GM12878 (cell line): ENCODE measurements at regions not wholly inside any gene's neighbourhood (a gene's known extent, or its start where the extent isn't known, plus 50 kb on each side); places are given as distances from the start of the nearest gene placed in this dataset.

ENCODE experiments used
- ATAC-seq: fragments of 200-7000 bp; cut with Tn5 transposase; 3 replicates; pipeline ENCODE4 v1.9.1; 2020; ENCODE audit warnings: mild to moderate bottlenecking, moderate library complexity
- BruUV-seq: library from RNA; stranded (reverse); fragments of 400-500 nt; replicated peaks from 2 replicates; lab custom pipeline; 2021; lab: Mats Ljungman, UMichigan
- CTCF ChIA-PET: fragments of 300-600 bp; sonication (Branson Sonifier 250); formaldehyde crosslinking; extraction: SDS; loops from one replicate; lab custom pipeline; 2021; ENCODE audit warnings: inconsistent platforms; lab: Yijun Ruan, JAX
- POLR2A ChIA-PET: fragments of 350-600 bp; formaldehyde crosslinking; extraction: SDS; loops from one replicate; lab custom pipeline; 2021; ENCODE audit warnings: inconsistent platforms; lab: Charles Lee
- RAD21 ChIA-PET: fragments of 300-600 bp; sonication (Branson Sonifier 250); formaldehyde crosslinking; loops from one replicate; lab custom pipeline; 2023; ENCODE audit warnings: antibody characterized with exemption; ENCODE audit not compliant: unreplicated experiment; lab: Charles Lee
- SMC1A ChIA-PET: fragments of 300-600 bp; sonication (Branson Sonifier 250); formaldehyde crosslinking; loops from one replicate; lab custom pipeline; 2023; ENCODE audit not compliant: unreplicated experiment, uncharacterized antibody; lab: Charles Lee
- DNase-seq: peaks from one replicate; pipeline ENCODE4 v3.0.0-alpha.2; 2011; ENCODE audit warnings: low read depth, low spot score
- FAIRE-seq: peaks from 3 replicates; lab custom pipeline; 2011; peaks lifted over from hg19 to GRCh38; lab: Jason Lieb, UNC
- H2AFZ ChIP-seq: 2 replicates; pipeline ENCODE4 v1.6.0; 2011; ENCODE audit warnings: low read depth, low read length, control low read depth; ENCODE audit not compliant: control insufficient read depth
- H3K27ac ChIP-seq: 2 replicates; pipeline ENCODE4 v1.5.1; 2011; ENCODE audit warnings: control low read depth; ENCODE audit not compliant: control insufficient read depth, insufficient read depth
- H3K27me3 ChIP-seq, 2 experiments: replicated peaks in 1 of 2; 2 replicates each; pipeline versions ENCODE4 v1.6.0 to v1.6.1; 2011; ENCODE audit warnings: low read length in 1 of 2; ENCODE audit not compliant: control insufficient read depth in 2 of 2, insufficient read depth in 2 of 2
- H3K36me3 ChIP-seq, 2 experiments: 2 replicates each; pipeline ENCODE4 v1.5.1; 2011; ENCODE audit warnings: low read length in 1 of 2; ENCODE audit not compliant: control insufficient read depth in 2 of 2, insufficient read depth in 2 of 2
- H3K4me1 ChIP-seq: 2 replicates; pipeline ENCODE4 v1.6.1; 2011; ENCODE audit warnings: mild to moderate bottlenecking, low read length, moderate library complexity, mixed read lengths; ENCODE audit not compliant: control insufficient read depth, insufficient read depth
- H3K4me2 ChIP-seq: 2 replicates; pipeline ENCODE4 v1.6.0; 2011; ENCODE audit warnings: control low read depth; ENCODE audit not compliant: control insufficient read depth, insufficient read depth
- H3K4me3 ChIP-seq: fragments of 200-600 bp; sonication (generic); 2 replicates; pipeline ENCODE4 v1.5.1; 2016
- H3K79me2 ChIP-seq: 2 replicates; pipeline ENCODE4 v1.6.0; 2011; ENCODE audit warnings: low read length; ENCODE audit not compliant: control insufficient read depth, insufficient read depth
- H3K9ac ChIP-seq: 2 replicates; pipeline ENCODE4 v1.8.0; 2011; ENCODE audit warnings: low read length, control low read depth, mixed read lengths; ENCODE audit not compliant: control insufficient read depth, insufficient read depth
- H3K9me3 ChIP-seq: replicated peaks from 3 replicates; pipeline ENCODE4 v1.5.1; 2011; ENCODE audit warnings: mild to moderate bottlenecking, low read length; ENCODE audit not compliant: control insufficient read depth, insufficient read depth
- H4K20me1 ChIP-seq: 2 replicates; pipeline ENCODE4 v1.6.0; 2011; ENCODE audit not compliant: control insufficient read depth, insufficient read depth
- MTA3 ChIP-seq: IDR thresholded peaks from 2 replicates; pipeline ENCODE4 v1.6.1; 2012; ENCODE audit warnings: low read length, inconsistent platforms, borderline replicate concordance
- SIX5 ChIP-seq: IDR thresholded peaks from 2 replicates; pipeline ENCODE4 v1.6.1; 2011; ENCODE audit warnings: mild to moderate bottlenecking, low read depth, low read length, moderate library complexity; ENCODE audit not compliant: severe bottlenecking
- SP1 ChIP-seq: IDR thresholded peaks from one replicate; pipeline ENCODE4 v1.6.1; 2011; ENCODE audit warnings: low read depth, low read length
- WGBS: methylation state at CpG from one replicate; pipeline ENCODE4 v1.1.6; 2016; ENCODE audit warnings: low lambda C conversion rate; ENCODE audit not compliant: insufficient replicate concordance, insufficient coverage; ENCODE audit errors: missing lambda C conversion rate; 5-methylcytosine and 5-hydroxymethylcytosine counted together
- in situ Hi-C: fragments of 300-500 bp; cut with MboI; formaldehyde crosslinking; loops from 9 replicates; pipeline ENCODE4 v1.14.3; 2018; ENCODE audit warnings: mixed read lengths
- intact Hi-C: fragments of 100-400 bp; cut with micrococcal nuclease; formaldehyde crosslinking; loops from one replicate; pipeline ENCODE4 v1.14.2; 2022; ENCODE audit not compliant: unreplicated experiment

DNA sequence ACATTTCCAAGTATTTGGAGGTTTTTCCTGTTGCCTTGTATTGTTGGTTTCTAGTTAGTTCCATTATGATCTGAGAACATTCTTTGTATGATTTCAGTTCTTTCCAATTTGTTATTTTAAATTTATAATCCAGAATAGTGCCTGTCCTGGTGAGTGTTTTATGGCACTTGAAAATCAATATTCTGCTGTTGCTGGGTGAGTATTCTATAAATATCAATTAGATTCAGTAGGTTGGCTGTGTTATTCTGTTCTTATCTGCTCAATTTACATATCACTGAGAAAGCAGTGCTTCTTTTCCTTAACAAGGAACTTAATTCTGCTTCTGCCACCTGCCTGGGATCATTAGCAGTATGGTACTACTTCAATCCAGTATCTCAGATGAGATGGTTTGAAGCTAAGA lies 123.5 kb downstream of the SNX19 start:
- BruUV-seq = no TSS peak
- no peaks in the 10 kb centered on the region for H3K36me3 ChIP-seq
- no peaks in the 10 kb centered on the region for H3K79me2 ChIP-seq
- H3K9ac ChIP-seq = no peak overlapping the region
- no peak overlapping the region for H2AFZ ChIP-seq
- H3K4me1 ChIP-seq = no peaks in the 10 kb centered on the region
- DNase-seq (no peak), ATAC-seq (no peak), FAIRE-seq (no peak)
- no peaks in the 10 kb centered on the region; the same call in 2 of the 3 replicates for H3K9me3 ChIP-seq
- H3K4me2 ChIP-seq = no peak overlapping the region
- in situ Hi-C loops = no loop called here
- no peak for TF ChIP-seq SP1
- TF ChIP-seq SIX5 = no peak
- no peak overlapping the region for H3K27ac ChIP-seq
- ChIA-PET POLR2A (interaction anchor here (0.7 kb wide), 1 partner anchor 9 kb away, joined by 3 read pairs; no protein-coding TSS in a partner anchor), SMC1A (no interaction called here), CTCF (no interaction called here), RAD21 (no interaction called here)
- no peaks in the 10 kb centered on the region for H4K20me1 ChIP-seq
- no peaks in the 10 kb centered on the region; a peak in 2 of 4 replicates for H3K27me3 ChIP-seq
- H3K4me3 ChIP-seq = no peak overlapping the region
- intact Hi-C loops = no loop called here

DNA sequence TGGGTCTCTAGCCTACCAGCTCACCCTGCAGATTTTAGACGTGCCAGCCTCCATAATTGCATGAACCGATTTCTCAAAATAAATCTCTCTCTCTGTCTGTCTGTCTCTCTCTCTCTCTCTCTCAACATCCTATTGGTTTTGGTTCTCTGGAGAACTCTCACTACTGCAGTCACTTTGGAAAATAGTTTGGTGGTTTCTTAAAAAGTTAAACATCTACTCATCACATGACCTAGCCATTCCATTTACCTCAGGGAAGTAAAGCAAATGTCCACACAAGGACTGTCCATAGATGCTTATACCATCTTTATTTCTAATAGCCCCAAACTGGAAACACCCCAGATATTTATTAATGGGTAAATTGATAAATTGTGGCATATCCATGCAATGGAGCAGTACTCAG lies 119.5 kb downstream of the SNX19 start:
- FAIRE-seq (no peak), DNase-seq (no peak), ATAC-seq (no peak)
- no peaks in the 10 kb centered on the region for H3K36me3 ChIP-seq
- no peak for TF ChIP-seq MTA3
- ChIA-PET CTCF (no interaction called here), POLR2A (no interaction called here), SMC1A (interaction anchor here (1.1 kb wide), 1 partner anchor 10 kb away, joined by 3 read pairs; no protein-coding TSS in a partner anchor), RAD21 (no interaction called here)
- no peaks in the 10 kb centered on the region for H3K4me1 ChIP-seq
- 42% methylated on average over 2 of the region's 2 CpGs for WGBS
- no peaks in the 10 kb centered on the region for H3K79me2 ChIP-seq
- in situ Hi-C loops (no loop called here), intact Hi-C loops (no loop called here)
- no peaks in the 10 kb centered on the region; a peak in 1 of 4 replicates for H3K27me3 ChIP-seq
- no peak overlapping the region for H3K27ac ChIP-seq
- H3K9ac ChIP-seq = no peak overlapping the region
- no peaks in the 10 kb centered on the region for H3K9me3 ChIP-seq
- BruUV-seq = no TSS peak
- no peak overlapping the region for H3K4me3 ChIP-seq
- no peaks in the 10 kb centered on the region for H4K20me1 ChIP-seq
- no peak overlapping the region for H3K4me2 ChIP-seq
- H2AFZ ChIP-seq = no peak overlapping the region
